Heart left ventricle (tissue), 13 donors: ENCODE measurements at regions not wholly inside any gene's neighbourhood (a gene's known extent, or its start where the extent isn't known, plus 50 kb on each side); places are given as distances from the start of the nearest gene placed in this dataset.

Source experiments
- CTCF ChIP-seq, 12 donors: fragments of 200-600 bp; sonication (generic) in 4 of 12; IDR thresholded peaks; one replicate each; pipeline versions ENCODE4 v1.5.0 to v1.8.0; 2018 to 2022; ENCODE audit warnings: antibody characterized with exemption in 12 of 12, mild to moderate bottlenecking in 5 of 12
- POLR2A ChIP-seq, 2 donors: fragments of 450-650 bp; IDR thresholded peaks; one replicate each; pipeline ENCODE4 v1.6.1; 2017; ENCODE audit warnings: antibody characterized with exemption in 2 of 2, mild to moderate bottlenecking in 2 of 2, moderate library complexity in 2 of 2
- donor health status: ischemic (EF 13 %, LVEDD 7.1; RV severe dilation, severe dysfunction).
- donor health status: DM: no; HTN: yes; CAD: no.
- donor health status: DM: no; HTN: no; CAD: no.
- donor health status: ischemic (EF 25% LVEDD 6.9; RV normal size, moderate dysfunction).
- donor health status: ischemic (EF 25% LVEDD 5.7; RV mildly dilated, moderate dysfunction).
- donor health status: ischemic (EF 35%, LVEDD 5.7; RV mildly dilated, moderate dysfunction).
- donor health status: nonischemic (EF 11% LVEDD 7.7; RV severe dilation, severe dysfunction).
- donor health status: DM: yes; HTN: yes; CAD: no.
- donor health status: PGD.
- donor health status: ischemic (EF 29% LVEDD 5.4; RV normal size, mild dysfunction).
- donor health status: nonischemic (EF 23%, LVEDD 6.1; RV moderate dilation, normal function).

DNA sequence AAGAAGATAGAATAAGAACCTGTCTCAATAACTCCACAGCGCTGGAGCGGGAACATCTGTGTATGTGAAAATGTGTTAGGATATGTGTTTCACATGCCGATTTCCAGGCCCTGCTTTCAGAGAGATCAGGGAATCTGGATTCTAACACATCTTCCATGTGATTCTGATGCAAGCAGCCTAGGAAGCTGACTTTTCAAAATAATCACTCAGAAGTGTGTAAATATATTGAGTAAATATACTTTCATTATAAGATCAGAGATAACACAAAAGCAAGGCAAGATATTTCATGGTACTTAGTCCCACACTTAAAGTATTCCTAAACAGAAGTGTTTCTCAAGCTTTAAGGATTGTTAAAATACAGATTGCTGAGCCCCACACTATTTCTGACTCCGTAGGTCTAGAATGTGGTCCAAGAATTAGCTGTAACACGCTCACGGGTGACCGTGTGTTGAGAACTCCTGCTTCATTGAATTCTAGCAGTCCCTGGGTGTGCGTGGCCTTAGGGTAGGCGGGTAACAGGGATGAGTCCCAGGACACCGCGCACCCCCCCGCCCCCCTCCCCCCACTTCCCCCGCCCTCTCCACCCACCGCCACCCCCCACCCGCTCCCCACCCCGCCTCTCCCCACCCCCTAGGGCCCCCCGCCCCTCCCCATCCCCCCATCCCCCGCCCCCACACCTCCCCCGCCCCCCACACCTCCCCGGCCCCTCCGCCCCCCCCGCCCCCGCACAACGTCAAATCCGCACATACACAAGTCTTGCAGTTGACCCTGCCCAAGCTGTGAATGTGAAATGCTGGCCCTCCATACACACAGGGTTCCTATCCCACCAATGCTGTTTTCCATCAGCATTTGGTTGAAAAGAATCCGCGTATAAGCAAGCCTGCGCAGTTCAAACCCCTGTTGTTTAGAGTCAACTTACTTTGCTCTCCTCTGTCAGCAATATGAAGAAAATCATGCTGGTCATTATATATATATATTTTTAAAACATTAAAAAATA, 94.2 kb upstream of the SLC39A10 start:
- TF ChIP-seq POLR2A (IDR thresholded peaks at IDR 0.05) (no peak), CTCF (IDR thresholded peaks at IDR 0.05) (no peak)
